Liver (tissue), 8 donors: ENCODE measurements at regions not wholly inside any gene's neighbourhood (a gene's known extent, or its start where the extent isn't known, plus 50 kb on each side); places are given as distances from the start of the nearest gene placed in this dataset.

Source experiments
- DNase-seq: peaks from one replicate; pipeline ENCODE4 v3.0.0-alpha.2; 2017; ENCODE audit warnings: low spot score
- H3K27ac ChIP-seq, 2 donors: one replicate each; pipeline ENCODE4 v1.7.0; 2013; ENCODE audit warnings: inconsistent platforms in 2 of 2, low read length in 2 of 2, control low read depth in 1 of 2, low read depth in 1 of 2, mild to moderate bottlenecking in 1 of 2
- H3K27me3 ChIP-seq, 4 donors: one replicate each; pipeline versions ENCODE4 v1.6.1 to v1.7.0; 2013; ENCODE audit warnings: low read length in 3 of 4, inconsistent platforms in 1 of 4, mild to moderate bottlenecking in 1 of 4, moderate library complexity in 1 of 4; ENCODE audit not compliant: control insufficient read depth in 4 of 4, insufficient read depth in 4 of 4
- H3K36me3 ChIP-seq, 4 donors: one replicate each; pipeline versions ENCODE4 v1.6.1 to v1.7.0; 2013; ENCODE audit warnings: low read length in 3 of 4, mild to moderate bottlenecking in 3 of 4, low read depth in 1 of 4, moderate library complexity in 1 of 4; ENCODE audit not compliant: control insufficient read depth in 4 of 4, insufficient read depth in 3 of 4
- H3K4me1 ChIP-seq, 4 donors: one replicate each; pipeline versions ENCODE4 v1.6.1 to v1.7.0; 2013; ENCODE audit warnings: low read length in 3 of 4, mild to moderate bottlenecking in 3 of 4, moderate library complexity in 1 of 4; ENCODE audit not compliant: control insufficient read depth in 4 of 4, insufficient read depth in 4 of 4
- H3K4me3 ChIP-seq, 3 donors: one replicate each; pipeline versions ENCODE4 v1.6.1 to v1.7.0; 2013; ENCODE audit warnings: low read length in 3 of 3, control low read depth in 1 of 3, low read depth in 1 of 3, mild to moderate bottlenecking in 1 of 3
- H3K9ac ChIP-seq, 2 donors: one replicate each; pipeline ENCODE4 v1.7.0; 2013; ENCODE audit warnings: low read length in 2 of 2, mild to moderate bottlenecking in 2 of 2, moderate library complexity in 2 of 2, control low read depth in 1 of 2, low read depth in 1 of 2
- H3K9me3 ChIP-seq, 4 donors: one replicate each; pipeline versions ENCODE4 v1.6.1 to v1.7.0; 2013; ENCODE audit warnings: low read length in 3 of 4; ENCODE audit not compliant: control insufficient read depth in 4 of 4
- CTCF ChIP-seq: fragments of 150-350 bp; IDR thresholded peaks from 2 replicates; pipeline ENCODE4 v1.5.1; 2017; ENCODE audit warnings: improper control_type of control experiment, low read depth, low read length; ENCODE audit not compliant: missing input control
- EGR1 ChIP-seq, 2 donors: IDR thresholded peaks; 2 replicates each; pipeline ENCODE4 v1.6.1; 2016 to 2018; ENCODE audit warnings: antibody characterized with exemption in 2 of 2, low read depth in 2 of 2
- FOXA1 ChIP-seq: IDR thresholded peaks from 2 replicates; pipeline ENCODE4 v1.6.1; 2016; ENCODE audit warnings: antibody characterized with exemption
- FOXA2 ChIP-seq: IDR thresholded peaks from 2 replicates; pipeline ENCODE4 v1.6.1; 2016; ENCODE audit warnings: antibody characterized with exemption
- GABPA ChIP-seq, 2 donors: IDR thresholded peaks in 1 of 2; conservative IDR thresholded peaks in 1 of 2; 2 replicates each; pipeline ENCODE4 v1.6.1; 2016; ENCODE audit warnings: antibody characterized with exemption in 2 of 2, mild to moderate bottlenecking in 1 of 2, moderate library complexity in 1 of 2
- HNF4A ChIP-seq, 2 donors: conservative IDR thresholded peaks; 2 replicates each; pipeline ENCODE4 v1.6.1; 2016; ENCODE audit warnings: antibody characterized with exemption in 2 of 2, mild to moderate bottlenecking in 2 of 2
- HNF4G ChIP-seq: IDR thresholded peaks from 2 replicates; pipeline ENCODE4 v1.6.1; 2016; ENCODE audit warnings: antibody characterized with exemption
- JUND ChIP-seq, 2 donors: IDR thresholded peaks; 2 replicates each; pipeline ENCODE4 v1.6.1; 2016; ENCODE audit warnings: antibody characterized with exemption in 2 of 2
- MAX ChIP-seq: IDR thresholded peaks from 2 replicates; pipeline ENCODE4 v1.6.1; 2016; ENCODE audit warnings: antibody characterized with exemption
- NR2F2 ChIP-seq: IDR thresholded peaks from 2 replicates; pipeline ENCODE4 v1.6.1; 2016; ENCODE audit warnings: antibody characterized with exemption
- RAD21 ChIP-seq, 2 donors: IDR thresholded peaks; 2 replicates each; pipeline ENCODE4 v1.6.1; 2016; ENCODE audit warnings: antibody characterized with exemption in 2 of 2, mild to moderate bottlenecking in 2 of 2
- REST ChIP-seq: IDR thresholded peaks from 2 replicates; pipeline ENCODE4 v1.6.1; 2016; ENCODE audit warnings: antibody characterized with exemption, mild to moderate bottlenecking
- RXRA ChIP-seq, 2 donors: IDR thresholded peaks; 2 replicates each; pipeline ENCODE4 v1.6.1; 2017 to 2018; ENCODE audit warnings: antibody characterized with exemption in 2 of 2, mild to moderate bottlenecking in 1 of 2
- SP1 ChIP-seq: IDR thresholded peaks from 2 replicates; pipeline ENCODE4 v1.6.1; 2018; ENCODE audit warnings: antibody characterized with exemption, mild to moderate bottlenecking
- TAF1 ChIP-seq: conservative IDR thresholded peaks from 2 replicates; pipeline ENCODE4 v1.6.1; 2016; ENCODE audit warnings: antibody characterized with exemption, mild to moderate bottlenecking
- YY1 ChIP-seq: IDR thresholded peaks from 2 replicates; pipeline ENCODE4 v1.6.1; 2016; ENCODE audit warnings: antibody characterized with exemption, mild to moderate bottlenecking
- WGBS: extraction: QIAGEN DNeasy Blood & Tissue Kit; methylation state at CpG from one replicate; pipeline ENCODE4 v1.1.7; 2013; 5-methylcytosine and 5-hydroxymethylcytosine counted together
- TF ChIP-seq, protein P1 (sequence below): IDR thresholded peaks from 2 replicates; pipeline ENCODE4 v1.6.1; 2016; ENCODE audit warnings: antibody characterized with exemption
- TF ChIP-seq, protein P2 (sequence below): IDR thresholded peaks from 2 replicates; pipeline ENCODE4 v1.6.1; 2016; ENCODE audit warnings: antibody characterized with exemption
- donor health status: healthy.
- donor health status: healthy.
- donor health status: healthy.
- donor health status: healthy.
- donor health status: healthy.

- WGBS, result 97% methylated on average over 4 of the region's 4 CpGs
- H3K4me1 ChIP-seq, result no peaks in the 10 kb centered on the region
Measured at GRCh38 chr10:78934994-78935602, 133.7 kb upstream of the ZMIZ1 start.

More at GRCh38 chr10:78934994-78935602, 133.7 kb upstream of the ZMIZ1 start:
- TF ChIP-seq YY1 (no peak), RAD21 (IDR thresholded peaks at IDR 0.05) (no peak), EGR1 (IDR thresholded peaks at IDR 0.05; ENCODE audit: low read depth in 2 of 2) (no peak), NR2F2 (no peak), REST (no peak), FOXA2 (no peak), FOXA1 (no peak), HNF4G (no peak), TAF1 (no peak), GABPA (IDR thresholded peaks at IDR 0.05 in 1 of 2, conservative IDR thresholded peaks at IDR 0.05 in 1 of 2) (no peak), RXRA (IDR thresholded peaks at IDR 0.05) (no peak), HNF4A (conservative IDR thresholded peaks at IDR 0.05) (no peak), SP1 (no peak), MAX (no peak), JUND (IDR thresholded peaks at IDR 0.05) (no peak), CTCF (no peak)
- TF ChIP-seq, protein P1, sequence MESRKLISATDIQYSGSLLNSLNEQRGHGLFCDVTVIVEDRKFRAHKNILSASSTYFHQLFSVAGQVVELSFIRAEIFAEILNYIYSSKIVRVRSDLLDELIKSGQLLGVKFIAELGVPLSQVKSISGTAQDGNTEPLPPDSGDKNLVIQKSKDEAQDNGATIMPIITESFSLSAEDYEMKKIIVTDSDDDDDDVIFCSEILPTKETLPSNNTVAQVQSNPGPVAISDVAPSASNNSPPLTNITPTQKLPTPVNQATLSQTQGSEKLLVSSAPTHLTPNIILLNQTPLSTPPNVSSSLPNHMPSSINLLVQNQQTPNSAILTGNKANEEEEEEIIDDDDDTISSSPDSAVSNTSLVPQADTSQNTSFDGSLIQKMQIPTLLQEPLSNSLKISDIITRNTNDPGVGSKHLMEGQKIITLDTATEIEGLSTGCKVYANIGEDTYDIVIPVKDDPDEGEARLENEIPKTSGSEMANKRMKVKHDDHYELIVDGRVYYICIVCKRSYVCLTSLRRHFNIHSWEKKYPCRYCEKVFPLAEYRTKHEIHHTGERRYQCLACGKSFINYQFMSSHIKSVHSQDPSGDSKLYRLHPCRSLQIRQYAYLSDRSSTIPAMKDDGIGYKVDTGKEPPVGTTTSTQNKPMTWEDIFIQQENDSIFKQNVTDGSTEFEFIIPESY, result no peak
- TF ChIP-seq, protein P2, sequence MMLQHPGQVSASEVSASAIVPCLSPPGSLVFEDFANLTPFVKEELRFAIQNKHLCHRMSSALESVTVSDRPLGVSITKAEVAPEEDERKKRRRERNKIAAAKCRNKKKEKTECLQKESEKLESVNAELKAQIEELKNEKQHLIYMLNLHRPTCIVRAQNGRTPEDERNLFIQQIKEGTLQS, result no peak
- H3K4me3 ChIP-seq, result no peak overlapping the region
- no peak for DNase-seq
- H3K27ac ChIP-seq, result no peak overlapping the region
- no peaks in the 10 kb centered on the region for H3K36me3 ChIP-seq
- no peaks in the 10 kb centered on the region for H3K9me3 ChIP-seq
- no peak overlapping the region for H3K9ac ChIP-seq
- H3K27me3 ChIP-seq, result no peaks in the 10 kb centered on the region
